ENCODE measurements at regions not wholly inside any gene's neighbourhood (a gene's known extent, or its start where the extent isn't known, plus 50 kb on each side); places are given as distances from the start of the nearest gene placed in this dataset.

GRCh38 chr5:155935723-155936122 is 391.2 kb upstream of the SGCD start:
- DNase-seq, result no peak

GRCh38 chr5:155936520-155937406 is 390.2 kb upstream of the SGCD start:
- DNase-seq, result no peak

- no peak for DNase-seq
Observed at GRCh38 chr5:155938051-155938450, 388.9 kb upstream of the SGCD start.

- DNase-seq, result no peak
Observed at GRCh38 chr5:155941340-155941739, 385.6 kb upstream of the SGCD start.

- DNase-seq, result peak; percentile 85
Observed at GRCh38 chr5:155943516-155944407, 383.2 kb upstream of the SGCD start.

GRCh38 chr5:155947394-155948062 is 379.4 kb upstream of the SGCD start:
- no peak for DNase-seq

GRCh38 chr5:155948576-155948975 is 378.4 kb upstream of the SGCD start:
- no peak for DNase-seq

GRCh38 chr5:155952486-155953089 is 374.4 kb upstream of the SGCD start:
- DNase-seq, result no peak

GRCh38 chr5:155953335-155953734 is 373.6 kb upstream of the SGCD start:
- no peak for DNase-seq

GRCh38 chr5:155954701-155955445 is 372.1 kb upstream of the SGCD start:
- no peak for DNase-seq

GRCh38 chr5:155957884-155958283 is 369.1 kb upstream of the SGCD start:
- DNase-seq, result no peak

- no peak for DNase-seq
Observed at GRCh38 chr5:155959082-155959481, 367.9 kb upstream of the SGCD start.

GRCh38 chr5:155960177-155960576 is 366.8 kb upstream of the SGCD start:
- DNase-seq, result no peak

GRCh38 chr5:155969537-155969936 is 357.4 kb upstream of the SGCD start:
- DNase-seq, result no peak

GRCh38 chr5:155974369-155974768 is 352.6 kb upstream of the SGCD start:
- no peak for DNase-seq

- no peak for DNase-seq
Observed at GRCh38 chr5:155978850-155979249, 348.1 kb upstream of the SGCD start.

- DNase-seq, result no peak
Observed at GRCh38 chr5:155982354-155982753, 344.6 kb upstream of the SGCD start.

GRCh38 chr5:155983954-155984353 is 343.0 kb upstream of the SGCD start:
- DNase-seq, result peak; percentile 53

GRCh38 chr5:155987265-155987810 is 339.6 kb upstream of the SGCD start:
- no peak for DNase-seq

- no peak for DNase-seq
Observed at GRCh38 chr5:155989879-155990278, 337.1 kb upstream of the SGCD start.

GRCh38 chr5:155996123-155996522 is 330.8 kb upstream of the SGCD start:
- DNase-seq, result no peak

- no peak for DNase-seq
Observed at GRCh38 chr5:155998257-155998656, 328.7 kb upstream of the SGCD start.
